22Rv1 (cell line): ENCODE measurements at regions not wholly inside any gene's neighbourhood (a gene's known extent, or its start where the extent isn't known, plus 50 kb on each side); places are given as distances from the start of the nearest gene placed in this dataset.

Experiments
- H3K27ac ChIP-seq: fragments of 450-650 bp; 2 replicates; pipeline ENCODE4 v1.5.1; 2017
- CTCF ChIP-seq: fragments of 450-650 bp; IDR thresholded peaks from 2 replicates; pipeline ENCODE4 v1.5.1; 2017; ENCODE audit warnings: mild to moderate bottlenecking
- ZFX ChIP-seq: fragments of 450-650 bp; IDR thresholded peaks from 2 replicates; pipeline ENCODE4 v1.6.1; 2017; ENCODE audit warnings: antibody characterized with exemption, borderline replicate concordance

- TF ChIP-seq ZFX (no peak), CTCF (no peak)
Observed at GRCh38 chr4:157886645-157887044, 286.2 kb downstream of the GASK1B start.

GRCh38 chr4:157885811-157886210 lies 287.0 kb downstream of the GASK1B start:
- TF ChIP-seq ZFX (no peak), CTCF (no peak)
- H3K27ac ChIP-seq: no peak overlapping the region

More at GRCh38 chr4:157886645-157887044, 286.2 kb downstream of the GASK1B start:
- no peak overlapping the region for H3K27ac ChIP-seq

GRCh38 chr4:157882901-157883300 lies 289.9 kb downstream of the GASK1B start:
- TF ChIP-seq CTCF: no peak
- H3K27ac ChIP-seq: no peak overlapping the region

GRCh38 chr4:157880761-157881160 lies 292.1 kb downstream of the GASK1B start:
- no peak overlapping the region for H3K27ac ChIP-seq
- TF ChIP-seq ZFX: no peak
- TF ChIP-seq CTCF: no peak

- TF ChIP-seq CTCF (no peak), ZFX (no peak)
- no peak overlapping the region for H3K27ac ChIP-seq
Observed at GRCh38 chr4:157854819-157855218, 318.0 kb downstream of the GASK1B start.

GRCh38 chr4:157840648-157841047 lies 332.2 kb downstream of the GASK1B start:
- no peak overlapping the region for H3K27ac ChIP-seq
- TF ChIP-seq ZFX (no peak), CTCF (no peak)

- TF ChIP-seq CTCF: no peak
- TF ChIP-seq ZFX: no peak
- H3K27ac ChIP-seq: no peak overlapping the region
Observed at GRCh38 chr4:157840034-157840433, 332.8 kb downstream of the GASK1B start.
